ENCODE measurements at regions not wholly inside any gene's neighbourhood (a gene's known extent, or its start where the extent isn't known, plus 50 kb on each side); places are given as distances from the start of the nearest gene placed in this dataset.
"Not testable (repeated sequence)": the region's sequence is repeated elsewhere in the genome, so short reads cannot be mapped to it uniquely, and the experiment has no call there.

GRCh38 chr1:234791615-234792014 is 181.6 kb upstream of the IRF2BP2 start:
- DNase-seq (ENCODE audit: low spot score); H4K20me1 ChIP-seq (ENCODE audit: insufficient read depth, low read length); H3K4me2 ChIP-seq (ENCODE audit: low read depth, low read length); FAIRE-seq; intact Hi-C loops (cut with micrococcal nuclease; ENCODE audit: unreplicated experiment); H3K27ac ChIP-seq (ENCODE audit: extremely low read length, insufficient read depth, low read length); H3K36me3 ChIP-seq (replicated peaks in 1 of 2; ENCODE audit: control insufficient read depth in 1 of 2, insufficient read depth in 2 of 2, low read length in 2 of 2); BruUV-seq (replicated peaks); H3K4me1 ChIP-seq (ENCODE audit: insufficient read depth, low read length); CTCF ChIA-PET (ENCODE audit: low intra/inter-chr PET ratio, low total read pairs); H3K4me3 ChIP-seq (replicated peaks in 1 of 3; ENCODE audit: insufficient read depth in 1 of 3, low read depth in 2 of 3, low read length in 3 of 3); H3K79me2 ChIP-seq (ENCODE audit: insufficient read depth, low read length); ATAC-seq; H3K9me3 ChIP-seq (ENCODE audit: low read length); POLR2A ChIA-PET; H3K27me3 ChIP-seq (ENCODE audit: control insufficient read depth in 1 of 2, insufficient read depth in 2 of 2, low read length in 2 of 2); in situ Hi-C loops (cut with HindIII; ENCODE audit: extremely low pct_ligation_motif_present, low pct_unique_long_range_greater_than_20kb); H3K9ac ChIP-seq (ENCODE audit: insufficient read depth, low read depth, low read length); H2AFZ ChIP-seq (ENCODE audit: low read length): not testable (repeated sequence)
- 25% methylated on average over 1 of the region's 3 CpGs for WGBS (ENCODE audit: low lambda C conversion rate)

GRCh38 chr1:234790333-234790732 is 180.4 kb upstream of the IRF2BP2 start:
- FAIRE-seq; H3K27ac ChIP-seq (ENCODE audit: extremely low read length, insufficient read depth, low read length); DNase-seq (ENCODE audit: low spot score); H2AFZ ChIP-seq (ENCODE audit: low read length); POLR2A ChIA-PET; H3K4me2 ChIP-seq (ENCODE audit: low read depth, low read length); H3K4me3 ChIP-seq (replicated peaks in 1 of 3; ENCODE audit: insufficient read depth in 1 of 3, low read depth in 2 of 3, low read length in 3 of 3); BruUV-seq (replicated peaks); H3K27me3 ChIP-seq (ENCODE audit: control insufficient read depth in 1 of 2, insufficient read depth in 2 of 2, low read length in 2 of 2); H3K36me3 ChIP-seq (replicated peaks in 1 of 2; ENCODE audit: control insufficient read depth in 1 of 2, insufficient read depth in 2 of 2, low read length in 2 of 2); H3K4me1 ChIP-seq (ENCODE audit: insufficient read depth, low read length); CTCF ChIA-PET (ENCODE audit: low intra/inter-chr PET ratio, low total read pairs); in situ Hi-C loops (cut with HindIII; ENCODE audit: extremely low pct_ligation_motif_present, low pct_unique_long_range_greater_than_20kb); ATAC-seq; intact Hi-C loops (cut with micrococcal nuclease; ENCODE audit: unreplicated experiment); H4K20me1 ChIP-seq (ENCODE audit: insufficient read depth, low read length); H3K9me3 ChIP-seq (ENCODE audit: low read length); H3K9ac ChIP-seq (ENCODE audit: insufficient read depth, low read depth, low read length); H3K79me2 ChIP-seq (ENCODE audit: insufficient read depth, low read length): not testable (repeated sequence)
- WGBS (ENCODE audit: low lambda C conversion rate) = 80% methylated on average over 1 of the region's 1 CpG

- H3K9ac ChIP-seq (ENCODE audit: insufficient read depth, low read depth, low read length); BruUV-seq (replicated peaks); H3K36me3 ChIP-seq (replicated peaks in 1 of 2; ENCODE audit: control insufficient read depth in 1 of 2, insufficient read depth in 2 of 2, low read length in 2 of 2); H3K4me2 ChIP-seq (ENCODE audit: low read depth, low read length); ATAC-seq; CTCF ChIA-PET (ENCODE audit: low intra/inter-chr PET ratio, low total read pairs); FAIRE-seq; H3K4me1 ChIP-seq (ENCODE audit: insufficient read depth, low read length); in situ Hi-C loops (cut with HindIII; ENCODE audit: extremely low pct_ligation_motif_present, low pct_unique_long_range_greater_than_20kb); H3K9me3 ChIP-seq (ENCODE audit: low read length); H3K79me2 ChIP-seq (ENCODE audit: insufficient read depth, low read length); H3K27ac ChIP-seq (ENCODE audit: extremely low read length, insufficient read depth, low read length); intact Hi-C loops (cut with micrococcal nuclease; ENCODE audit: unreplicated experiment); H2AFZ ChIP-seq (ENCODE audit: low read length); DNase-seq (ENCODE audit: low spot score); POLR2A ChIA-PET; H3K27me3 ChIP-seq (ENCODE audit: control insufficient read depth in 1 of 2, insufficient read depth in 2 of 2, low read length in 2 of 2); H3K4me3 ChIP-seq (replicated peaks in 1 of 3; ENCODE audit: insufficient read depth in 1 of 3, low read depth in 2 of 3, low read length in 3 of 3); H4K20me1 ChIP-seq (ENCODE audit: insufficient read depth, low read length): not testable (repeated sequence)
- 61% methylated on average over 7 of the region's 8 CpGs for WGBS (ENCODE audit: low lambda C conversion rate)
Measured at GRCh38 chr1:234787011-234787584, 177.1 kb upstream of the IRF2BP2 start.

- BruUV-seq (replicated peaks); FAIRE-seq; DNase-seq (ENCODE audit: low spot score); H3K4me2 ChIP-seq (ENCODE audit: low read depth, low read length); H2AFZ ChIP-seq (ENCODE audit: low read length); intact Hi-C loops (cut with micrococcal nuclease; ENCODE audit: unreplicated experiment); H3K27me3 ChIP-seq (ENCODE audit: control insufficient read depth in 1 of 2, insufficient read depth in 2 of 2, low read length in 2 of 2); H3K4me1 ChIP-seq (ENCODE audit: insufficient read depth, low read length); H3K36me3 ChIP-seq (replicated peaks in 1 of 2; ENCODE audit: control insufficient read depth in 1 of 2, insufficient read depth in 2 of 2, low read length in 2 of 2); ATAC-seq; in situ Hi-C loops (cut with HindIII; ENCODE audit: extremely low pct_ligation_motif_present, low pct_unique_long_range_greater_than_20kb); H3K79me2 ChIP-seq (ENCODE audit: insufficient read depth, low read length); H3K9ac ChIP-seq (ENCODE audit: insufficient read depth, low read depth, low read length); POLR2A ChIA-PET; CTCF ChIA-PET (ENCODE audit: low intra/inter-chr PET ratio, low total read pairs); H3K4me3 ChIP-seq (replicated peaks in 1 of 3; ENCODE audit: insufficient read depth in 1 of 3, low read depth in 2 of 3, low read length in 3 of 3); H4K20me1 ChIP-seq (ENCODE audit: insufficient read depth, low read length); H3K9me3 ChIP-seq (ENCODE audit: low read length); H3K27ac ChIP-seq (ENCODE audit: extremely low read length, insufficient read depth, low read length): not testable (repeated sequence)
- WGBS (ENCODE audit: low lambda C conversion rate) = 92% methylated on average over 4 of the region's 8 CpGs
Measured at GRCh38 chr1:234785922-234786321, 175.9 kb upstream of the IRF2BP2 start.
